ENCODE measurements at regions not wholly inside any gene's neighbourhood (a gene's known extent, or its start where the extent isn't known, plus 50 kb on each side); places are given as distances from the start of the nearest gene placed in this dataset.

GRCh38 chr10:120793088-120793487 lies 58.1 kb upstream of the WDR11 start:
- TF ChIP-seq POLR2A (IDR thresholded peaks at IDR 0.05) (no peak), CTCF (IDR thresholded peaks at IDR 0.05) (no peak)

Measured in right lobe of liver (tissue), 4 donors.